ENCODE measurements at regions not wholly inside any gene's neighbourhood (a gene's known extent, or its start where the extent isn't known, plus 50 kb on each side); places are given as distances from the start of the nearest gene placed in this dataset.
"Not testable (repeated sequence)": the region's sequence is repeated elsewhere in the genome, so short reads cannot be mapped to it uniquely, and the experiment has no call there.

GRCh38 chr10:21385996-21386585 lies 139.4 kb downstream of the SKIDA1 start:
- WGBS, 2 donors (ENCODE audit: extremely low coverage in 2 of 2, insufficient read length in 2 of 2, insufficient replicate concordance in 1 of 2) = no CpG with 5 or more reads among the region's 5 CpGs
- H3K4me1 ChIP-seq (ENCODE audit: control insufficient read depth in 2 of 2, insufficient read depth in 1 of 2, low read depth in 1 of 2, low read length in 2 of 2) = peaks cover 4 to 5% of the 10 kb centered on the region in 2 donors
- no peaks in the 10 kb centered on the region for H3K36me3 ChIP-seq (replicated peaks in 1 of 2; ENCODE audit: control insufficient read depth in 2 of 2, insufficient read depth in 2 of 2, low read length in 2 of 2)
- no peaks in the 10 kb centered on the region for H3K79me1 ChIP-seq (ENCODE audit: low read depth, low read length)
- H2BK12ac ChIP-seq (ENCODE audit: low read length) = no peak overlapping the region
- H3K4me3 ChIP-seq (ENCODE audit: low read length in 2 of 2) = no peak overlapping the region
- no peaks in the 10 kb centered on the region for H3K9me3 ChIP-seq (replicated peaks in 1 of 2; ENCODE audit: control insufficient read depth in 2 of 2, insufficient read depth in 1 of 2, low read depth in 1 of 2, low read length in 2 of 2)
- H2BK15ac ChIP-seq (ENCODE audit: low read length) = no peak overlapping the region
- H3K18ac ChIP-seq (ENCODE audit: low read length) = no peak overlapping the region
- no peak for DNase-seq (ENCODE audit: low spot score)
- H4K91ac ChIP-seq (ENCODE audit: low read depth, low read length, poor library complexity) = no peak overlapping the region
- H2AFZ ChIP-seq (ENCODE audit: low read length) = no peak overlapping the region
- no peak overlapping the region for H2AK5ac ChIP-seq (ENCODE audit: low read depth, low read length)
- no peak overlapping the region for H3K23ac ChIP-seq (ENCODE audit: low read depth, low read length, poor library complexity)
- H2BK5ac ChIP-seq (ENCODE audit: low read length) = no peak overlapping the region
- H3K27me3 ChIP-seq (ENCODE audit: control insufficient read depth in 3 of 3, insufficient read depth in 3 of 3, low read depth in 1 of 3, low read length in 3 of 3) = no peaks in the 10 kb centered on the region
- H3K14ac ChIP-seq (ENCODE audit: low read length) = no peak overlapping the region
- no peak overlapping the region for H3K9ac ChIP-seq (ENCODE audit: low read depth, low read length, poor library complexity)
- no peak overlapping the region for H3K4ac ChIP-seq (ENCODE audit: low read length)
- no peak overlapping the region for H3K27ac ChIP-seq (replicated peaks; ENCODE audit: low read length)
- no peak overlapping the region for H2BK120ac ChIP-seq (ENCODE audit: low read depth, low read length)
- H3K4me2 ChIP-seq (ENCODE audit: insufficient read depth, low read length, poor library complexity, severe bottlenecking) = no peak overlapping the region
- no peak overlapping the region for H4K8ac ChIP-seq (ENCODE audit: low read depth, low read length)

DNA sequence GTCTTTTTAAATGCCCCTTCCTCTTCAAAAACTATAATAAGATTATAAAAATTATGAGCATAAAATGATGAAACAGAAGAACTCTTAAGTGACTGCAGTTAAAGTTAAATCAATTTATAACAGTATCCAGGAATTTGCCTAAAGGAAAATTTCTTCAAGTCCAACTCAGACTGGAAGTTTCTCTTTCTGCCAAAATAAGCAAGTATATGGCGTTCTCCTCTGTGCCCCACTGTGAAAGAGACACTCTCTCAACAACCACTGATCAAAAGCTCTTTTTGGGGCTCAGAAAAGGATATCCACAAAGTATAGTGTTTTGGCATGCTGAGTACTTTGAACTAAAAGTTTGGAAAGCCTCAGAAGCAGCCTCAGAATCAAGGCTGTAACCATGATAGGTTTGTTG lies 139.9 kb downstream of the SKIDA1 start:
- H3K9me3 ChIP-seq (replicated peaks in 1 of 2; ENCODE audit: control insufficient read depth in 2 of 2, insufficient read depth in 1 of 2, low read depth in 1 of 2, low read length in 2 of 2) = no peaks in the 10 kb centered on the region
- H2BK120ac ChIP-seq (ENCODE audit: low read depth, low read length) = no peak overlapping the region
- H3K18ac ChIP-seq (ENCODE audit: low read length) = no peak overlapping the region
- H3K4me1 ChIP-seq (ENCODE audit: control insufficient read depth in 2 of 2, insufficient read depth in 1 of 2, low read depth in 1 of 2, low read length in 2 of 2) = peaks cover 4 to 5% of the 10 kb centered on the region in 2 donors
- no peak overlapping the region for H3K4ac ChIP-seq (ENCODE audit: low read length)
- no peak overlapping the region for H2AK5ac ChIP-seq (ENCODE audit: low read depth, low read length)
- H4K91ac ChIP-seq (ENCODE audit: low read depth, low read length, poor library complexity) = no peak overlapping the region
- H3K27me3 ChIP-seq (ENCODE audit: control insufficient read depth in 3 of 3, insufficient read depth in 3 of 3, low read depth in 1 of 3, low read length in 3 of 3) = no peaks in the 10 kb centered on the region
- H3K36me3 ChIP-seq (replicated peaks in 1 of 2; ENCODE audit: control insufficient read depth in 2 of 2, insufficient read depth in 2 of 2, low read length in 2 of 2) = no peaks in the 10 kb centered on the region
- no peak overlapping the region for H3K27ac ChIP-seq (replicated peaks; ENCODE audit: low read length)
- no peak overlapping the region for H2AFZ ChIP-seq (ENCODE audit: low read length)
- WGBS, 2 donors (ENCODE audit: extremely low coverage in 2 of 2, insufficient read length in 2 of 2, insufficient replicate concordance in 1 of 2) = no CpG with 5 or more reads among the region's 1 CpG
- no peak overlapping the region for H3K9ac ChIP-seq (ENCODE audit: low read depth, low read length, poor library complexity)
- H4K8ac ChIP-seq (ENCODE audit: low read depth, low read length) = no peak overlapping the region
- H3K4me2 ChIP-seq (ENCODE audit: insufficient read depth, low read length, poor library complexity, severe bottlenecking) = no peak overlapping the region
- no peak overlapping the region for H2BK15ac ChIP-seq (ENCODE audit: low read length)
- no peak for DNase-seq (ENCODE audit: low spot score)
- no peak overlapping the region for H3K14ac ChIP-seq (ENCODE audit: low read length)
- H3K23ac ChIP-seq (ENCODE audit: low read depth, low read length, poor library complexity) = no peak overlapping the region
- no peak overlapping the region for H3K4me3 ChIP-seq (ENCODE audit: low read length in 2 of 2)
- H2BK12ac ChIP-seq (ENCODE audit: low read length) = no peak overlapping the region
- no peak overlapping the region for H2BK5ac ChIP-seq (ENCODE audit: low read length)
- no peaks in the 10 kb centered on the region for H3K79me1 ChIP-seq (ENCODE audit: low read depth, low read length)

DNA sequence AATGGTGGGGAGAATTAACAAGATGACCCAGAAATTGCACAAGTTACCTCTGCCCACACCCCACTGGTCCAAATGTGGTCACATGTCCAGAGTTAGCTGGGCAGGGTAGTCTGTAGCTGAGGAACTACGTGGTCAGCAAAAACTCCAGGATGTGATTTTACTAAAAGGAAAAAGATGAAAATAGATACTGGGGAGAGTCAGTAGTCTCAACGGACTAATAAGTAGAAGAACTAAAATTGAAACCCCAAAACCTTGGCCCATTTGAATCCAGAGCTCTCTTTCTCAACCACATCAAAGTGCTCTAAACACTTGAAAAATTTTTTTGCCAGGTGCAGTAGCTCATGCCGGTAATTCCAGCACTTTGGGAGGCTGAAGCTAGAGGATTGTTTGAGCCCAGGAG lies 146.3 kb downstream of the SKIDA1 start:
- no CpG with 5 or more reads among the region's 3 CpGs for WGBS, 2 donors (ENCODE audit: extremely low coverage in 2 of 2, insufficient read length in 2 of 2, insufficient replicate concordance in 1 of 2)
- H3K9me3 ChIP-seq (replicated peaks in 1 of 2; ENCODE audit: control insufficient read depth in 2 of 2, insufficient read depth in 1 of 2, low read depth in 1 of 2, low read length in 2 of 2) = no peaks in the 10 kb centered on the region
- no peak for DNase-seq (ENCODE audit: low spot score)

DNA sequence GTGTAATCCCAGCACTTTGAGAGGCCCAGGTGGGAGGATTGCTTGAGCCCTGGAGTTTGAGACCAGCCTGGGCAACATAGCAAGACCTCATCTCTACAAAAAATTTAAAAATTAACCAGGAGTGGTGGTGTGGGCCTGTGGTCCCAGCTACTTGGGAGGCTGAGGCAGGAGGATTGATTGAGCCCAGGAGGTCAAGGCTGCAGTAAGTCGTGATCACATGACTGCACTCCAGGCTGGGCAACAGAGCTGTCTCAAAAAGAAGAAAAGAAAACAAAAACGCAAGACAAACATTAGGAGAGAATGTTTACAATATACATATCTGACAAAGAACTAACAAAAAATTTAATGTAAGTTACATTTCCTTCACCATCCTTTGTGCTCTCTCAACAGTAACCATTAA lies 150.2 kb downstream of the SKIDA1 start:
- not testable (repeated sequence) for H3K36me3 ChIP-seq (replicated peaks in 1 of 2; ENCODE audit: control insufficient read depth in 2 of 2, insufficient read depth in 2 of 2, low read length in 2 of 2); DNase-seq (ENCODE audit: low spot score); H3K23ac ChIP-seq (ENCODE audit: low read depth, low read length, poor library complexity); H2BK12ac ChIP-seq (ENCODE audit: low read length); H3K14ac ChIP-seq (ENCODE audit: low read length); H4K91ac ChIP-seq (ENCODE audit: low read depth, low read length, poor library complexity); H3K27me3 ChIP-seq (ENCODE audit: control insufficient read depth in 3 of 3, insufficient read depth in 3 of 3, low read depth in 1 of 3, low read length in 3 of 3); H3K18ac ChIP-seq (ENCODE audit: low read length); H3K4ac ChIP-seq (ENCODE audit: low read length); H3K27ac ChIP-seq (replicated peaks; ENCODE audit: low read length); H3K4me3 ChIP-seq (ENCODE audit: low read length in 2 of 2); H3K79me1 ChIP-seq (ENCODE audit: low read depth, low read length); H4K8ac ChIP-seq (ENCODE audit: low read depth, low read length); H3K9ac ChIP-seq (ENCODE audit: low read depth, low read length, poor library complexity); H2AK5ac ChIP-seq (ENCODE audit: low read depth, low read length); H3K4me2 ChIP-seq (ENCODE audit: insufficient read depth, low read length, poor library complexity, severe bottlenecking); H2BK120ac ChIP-seq (ENCODE audit: low read depth, low read length); H3K4me1 ChIP-seq (ENCODE audit: control insufficient read depth in 2 of 2, insufficient read depth in 1 of 2, low read depth in 1 of 2, low read length in 2 of 2); H2BK5ac ChIP-seq (ENCODE audit: low read length); H3K9me3 ChIP-seq (replicated peaks in 1 of 2; ENCODE audit: control insufficient read depth in 2 of 2, insufficient read depth in 1 of 2, low read depth in 1 of 2, low read length in 2 of 2); H2BK15ac ChIP-seq (ENCODE audit: low read length)
- no CpG with 5 or more reads among the region's 2 CpGs for WGBS, 2 donors (ENCODE audit: extremely low coverage in 2 of 2, insufficient read length in 2 of 2, insufficient replicate concordance in 1 of 2)
- H2AFZ ChIP-seq (ENCODE audit: low read length) = peak overlapping the region; percentile 71

More for the DNA sequence above, 146.3 kb downstream of the SKIDA1 start:
- Histone ChIP-seq H3K4me2 (ENCODE audit: insufficient read depth, low read length, poor library complexity, severe bottlenecking) (no peak overlapping the region), H3K27me3 (ENCODE audit: control insufficient read depth in 3 of 3, insufficient read depth in 3 of 3, low read depth in 1 of 3, low read length in 3 of 3) (no peaks in the 10 kb centered on the region), H3K9ac (ENCODE audit: low read depth, low read length, poor library complexity) (no peak overlapping the region), H4K91ac (ENCODE audit: low read depth, low read length, poor library complexity) (no peak overlapping the region), H2AFZ (ENCODE audit: low read length) (no peak overlapping the region), H3K4me3 (ENCODE audit: low read length in 2 of 2) (no peak overlapping the region), H4K8ac (ENCODE audit: low read depth, low read length) (no peak overlapping the region), H2BK15ac (ENCODE audit: low read length) (no peak overlapping the region), H3K27ac (replicated peaks; ENCODE audit: low read length) (no peak overlapping the region), H2BK12ac (ENCODE audit: low read length) (no peak overlapping the region), H3K79me1 (ENCODE audit: low read depth, low read length) (no peaks in the 10 kb centered on the region), H3K14ac (ENCODE audit: low read length) (no peak overlapping the region), H2BK5ac (ENCODE audit: low read length) (no peak overlapping the region), H2AK5ac (ENCODE audit: low read depth, low read length) (no peak overlapping the region), H3K23ac (ENCODE audit: low read depth, low read length, poor library complexity) (no peak overlapping the region), H2BK120ac (ENCODE audit: low read depth, low read length) (no peak overlapping the region), H3K36me3 (replicated peaks in 1 of 2; ENCODE audit: control insufficient read depth in 2 of 2, insufficient read depth in 2 of 2, low read length in 2 of 2) (no peaks in the 10 kb centered on the region), H3K4me1 (ENCODE audit: control insufficient read depth in 2 of 2, insufficient read depth in 1 of 2, low read depth in 1 of 2, low read length in 2 of 2) (peaks cover 0 to 2% of the 10 kb centered on the region in 2 donors), H3K4ac (ENCODE audit: low read length) (no peak overlapping the region), H3K18ac (ENCODE audit: low read length) (no peak overlapping the region)

Measured in neuronal stem cell (in vitro differentiated cells).